Dermis microvascular lymphatic vessel endothelial cell (primary cell): ENCODE measurements at regions not wholly inside any gene's neighbourhood (a gene's known extent, or its start where the extent isn't known, plus 50 kb on each side); places are given as distances from the start of the nearest gene placed in this dataset.

Experiments used
- DNase-seq, 2 donors: peaks; one replicate each; pipeline versions ENCODE4 v3.0.0 to v3.0.0-alpha.2; 2010; ENCODE audit warnings: low read depth in 2 of 2

DNA sequence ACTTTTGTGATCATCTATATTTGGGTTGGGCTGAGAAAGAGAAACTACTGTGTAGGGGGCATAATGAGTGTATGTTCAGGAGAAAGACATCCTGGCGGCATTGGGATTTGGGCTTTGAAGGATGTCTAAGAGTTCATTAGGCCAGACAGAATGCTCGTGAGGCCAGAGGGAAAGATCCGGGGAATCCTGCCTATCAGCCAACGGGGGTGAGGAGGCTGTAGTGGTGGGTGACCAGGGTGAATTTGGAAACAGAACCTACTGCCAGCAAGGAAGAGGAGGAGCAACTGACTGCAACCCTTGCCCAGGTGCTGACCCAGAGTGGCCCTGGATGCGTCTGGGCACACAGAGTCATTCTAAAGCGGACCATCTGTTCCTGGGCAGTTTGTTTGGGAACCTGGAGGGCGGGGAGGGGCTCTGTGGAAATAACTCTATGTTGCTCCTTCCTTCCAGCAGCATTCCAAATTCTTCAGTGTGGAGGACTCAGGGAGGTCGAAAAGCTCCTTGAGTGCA is 56.9 kb upstream of the ECE1 start:
- no peak for DNase-seq

DNA sequence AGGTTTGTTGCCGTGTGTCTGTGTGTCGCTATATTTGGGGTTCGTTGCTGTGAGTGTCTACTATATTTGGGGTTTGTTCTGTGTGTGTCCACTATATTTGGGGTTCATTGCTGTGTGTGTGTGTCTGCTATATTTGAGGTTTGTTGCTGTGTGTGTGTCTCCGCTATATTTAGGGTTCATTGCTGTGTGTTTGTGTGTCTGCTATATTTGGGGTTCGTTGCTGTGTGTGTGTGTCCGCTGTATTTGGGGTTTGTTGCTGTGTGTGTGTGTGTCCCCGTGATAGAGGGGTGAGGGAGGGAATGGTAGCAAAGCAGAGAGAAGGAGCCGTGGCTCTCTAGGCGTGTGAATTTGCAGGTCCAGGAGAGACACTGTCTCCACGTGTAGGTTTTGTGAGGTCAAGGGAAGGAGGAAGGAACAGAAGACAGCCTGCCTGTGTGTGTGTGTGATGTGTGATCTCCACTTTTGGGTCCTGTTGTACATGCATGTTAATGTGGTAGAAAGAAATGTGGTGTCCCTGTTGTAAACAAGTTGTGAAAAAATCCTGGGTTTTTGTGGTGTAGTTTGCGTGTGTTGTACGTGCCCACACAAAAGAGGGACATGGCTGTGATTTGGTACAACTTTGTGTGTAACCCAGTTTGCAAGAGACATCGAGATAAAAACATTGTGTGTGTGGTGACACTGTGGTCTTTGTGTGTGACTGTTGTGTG is 56.3 kb upstream of the ECE1 start:
- no peak for DNase-seq

DNA sequence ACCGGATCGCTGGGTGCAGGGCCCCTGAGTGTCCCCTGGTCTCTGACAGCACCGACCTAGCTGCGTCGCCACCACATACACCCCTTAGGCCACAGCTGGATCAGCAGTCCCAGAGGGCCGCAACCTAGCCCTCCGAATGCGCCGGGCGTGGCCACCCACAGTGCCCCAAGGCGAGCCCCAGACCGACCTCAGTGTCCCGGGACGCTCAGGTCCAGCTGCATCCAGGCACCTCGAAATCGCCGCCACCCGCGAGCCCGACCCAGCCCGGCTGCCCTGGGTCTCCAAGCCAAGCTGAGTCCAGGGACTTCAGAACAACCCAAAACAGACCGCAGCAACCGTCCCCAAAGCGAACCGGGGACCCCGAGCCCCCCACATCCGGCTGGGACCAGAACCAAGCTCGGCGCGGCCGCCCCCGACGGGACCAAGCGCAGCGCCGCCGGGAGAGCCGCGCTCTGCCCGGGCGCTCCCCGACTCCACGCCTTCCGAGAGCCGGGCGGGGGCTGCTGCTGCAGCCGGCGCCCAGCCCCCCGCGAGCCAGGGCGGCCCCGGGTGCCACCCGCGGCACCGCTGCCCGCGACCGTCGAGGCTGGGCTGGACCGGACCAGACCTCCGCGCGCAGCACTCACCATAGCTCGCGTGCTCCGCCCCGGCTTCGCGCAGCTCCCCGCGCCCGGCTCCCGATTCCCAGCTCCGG is 54.6 kb upstream of the ECE1 start:
- peak in 1 of 2 donors; percentile 25 for DNase-seq

DNA sequence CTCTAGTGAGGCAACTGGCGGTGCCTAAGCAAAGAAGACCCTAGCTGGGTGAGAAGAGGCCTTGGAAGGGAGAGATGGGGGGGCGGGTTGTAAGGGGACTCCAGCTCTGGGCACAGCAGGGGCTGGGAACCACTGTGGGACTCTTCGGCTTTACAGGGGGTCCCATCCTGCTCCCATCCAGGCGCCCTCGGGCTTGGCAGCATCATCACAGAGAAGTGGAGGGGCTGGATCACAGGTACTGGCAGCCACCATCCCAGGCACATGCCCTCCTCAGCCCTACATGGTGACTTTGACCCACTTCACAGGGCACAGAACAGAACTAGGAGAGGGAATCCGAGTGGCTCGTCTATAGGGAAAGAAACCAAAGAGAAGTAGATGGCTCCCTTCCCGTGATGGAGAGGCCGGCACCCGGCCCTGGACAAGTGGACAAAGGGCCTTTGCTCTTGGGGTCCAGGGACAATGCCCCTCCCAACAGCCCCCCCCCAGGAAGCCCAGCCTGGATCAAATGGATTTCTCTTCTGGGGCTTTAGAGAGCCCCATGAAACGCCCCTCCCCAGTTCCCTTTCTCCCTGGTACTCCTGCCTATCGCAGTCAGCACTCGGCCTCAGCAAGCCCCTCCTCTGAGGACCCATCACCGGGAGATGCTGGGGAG is 54.0 kb upstream of the ECE1 start:
- no peak for DNase-seq

GRCh38 chr1:21342961-21343838 is 52.9 kb upstream of the ECE1 start:
- no peak for DNase-seq

GRCh38 chr1:21341517-21342078 is 51.3 kb upstream of the ECE1 start:
- no peak for DNase-seq

DNA sequence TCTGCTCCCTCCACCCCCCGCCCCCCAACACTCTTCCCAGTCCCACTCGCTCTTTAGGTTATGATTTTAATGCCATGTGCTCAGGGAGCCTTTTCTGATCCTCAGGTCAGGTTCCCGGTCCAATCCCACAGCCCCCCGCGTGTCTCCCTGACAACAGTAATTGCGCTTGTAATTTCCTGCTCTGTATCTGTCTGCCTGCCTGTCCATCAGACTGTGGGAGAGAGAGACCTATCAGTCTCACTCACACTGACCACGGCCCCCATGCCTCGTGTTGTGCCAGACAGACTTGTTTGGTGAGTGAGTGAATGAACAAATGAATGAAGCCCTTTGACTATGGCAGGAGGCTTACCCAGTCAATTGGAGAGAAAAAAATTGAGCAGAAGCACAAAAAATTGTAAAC is 50.8 kb upstream of the ECE1 start:
- DNase-seq, result peak in 1 of 2 donors; percentile 58

GRCh38 chr1:21340230-21340945 is 50.1 kb upstream of the ECE1 start:
- no peak for DNase-seq
